ENCODE measurements at regions not wholly inside any gene's neighbourhood (a gene's known extent, or its start where the extent isn't known, plus 50 kb on each side); places are given as distances from the start of the nearest gene placed in this dataset.
A peak's percentile ranks its signal among the peaks of the same experiment; 100 is the strongest.

DNA sequence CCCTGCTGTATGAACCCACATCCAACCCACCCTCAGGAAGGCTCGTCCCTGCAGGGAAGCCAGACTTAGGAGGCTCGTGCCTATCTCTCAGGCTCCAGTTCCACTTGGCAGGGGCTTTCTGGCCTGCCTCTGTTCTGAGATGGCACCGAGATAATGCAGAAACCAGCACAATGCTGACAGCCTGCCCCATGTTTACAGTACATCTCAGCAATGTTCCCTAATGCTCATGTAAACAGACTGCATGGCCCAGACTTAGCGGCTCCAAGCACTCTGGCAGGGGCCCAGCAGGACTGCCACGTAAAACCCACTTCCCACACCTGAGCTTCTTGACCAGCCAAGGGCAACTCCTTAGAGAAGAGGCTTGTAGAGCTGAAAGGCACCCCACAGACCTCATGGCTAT is 499.5 kb upstream of the BRINP1 start:
- TF ChIP-seq, protein P1, sequence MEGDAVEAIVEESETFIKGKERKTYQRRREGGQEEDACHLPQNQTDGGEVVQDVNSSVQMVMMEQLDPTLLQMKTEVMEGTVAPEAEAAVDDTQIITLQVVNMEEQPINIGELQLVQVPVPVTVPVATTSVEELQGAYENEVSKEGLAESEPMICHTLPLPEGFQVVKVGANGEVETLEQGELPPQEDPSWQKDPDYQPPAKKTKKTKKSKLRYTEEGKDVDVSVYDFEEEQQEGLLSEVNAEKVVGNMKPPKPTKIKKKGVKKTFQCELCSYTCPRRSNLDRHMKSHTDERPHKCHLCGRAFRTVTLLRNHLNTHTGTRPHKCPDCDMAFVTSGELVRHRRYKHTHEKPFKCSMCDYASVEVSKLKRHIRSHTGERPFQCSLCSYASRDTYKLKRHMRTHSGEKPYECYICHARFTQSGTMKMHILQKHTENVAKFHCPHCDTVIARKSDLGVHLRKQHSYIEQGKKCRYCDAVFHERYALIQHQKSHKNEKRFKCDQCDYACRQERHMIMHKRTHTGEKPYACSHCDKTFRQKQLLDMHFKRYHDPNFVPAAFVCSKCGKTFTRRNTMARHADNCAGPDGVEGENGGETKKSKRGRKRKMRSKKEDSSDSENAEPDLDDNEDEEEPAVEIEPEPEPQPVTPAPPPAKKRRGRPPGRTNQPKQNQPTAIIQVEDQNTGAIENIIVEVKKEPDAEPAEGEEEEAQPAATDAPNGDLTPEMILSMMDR (IDR thresholded peaks at IDR 0.05): no peak

DNA sequence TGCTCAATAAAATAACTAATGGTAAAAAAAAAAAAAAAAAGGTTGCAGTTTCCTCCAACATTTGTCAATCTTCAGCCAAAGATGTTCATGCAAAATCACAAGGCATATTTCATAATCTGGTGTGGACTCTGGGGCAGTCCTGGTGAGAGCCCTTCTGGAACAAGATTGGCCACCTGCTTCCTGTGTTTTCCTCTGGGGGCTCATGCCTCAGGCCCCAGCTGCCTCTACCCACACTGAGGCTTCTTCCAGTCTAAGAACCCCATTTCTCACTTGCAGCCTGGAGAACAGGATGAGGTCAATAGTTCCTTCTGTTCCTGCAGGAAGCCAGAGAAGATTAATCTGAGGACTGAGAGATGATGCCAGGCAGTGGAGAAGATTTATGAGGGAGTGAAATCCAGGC is 492.6 kb upstream of the BRINP1 start:
- H3K27ac ChIP-seq: no peak overlapping the region
- no peak overlapping the region for H3K4me3 ChIP-seq
- peak; percentile 47 to 87 (median 80) for ATAC-seq
- intact Hi-C loops (cut with DNase I): loop anchor here in 1 of 2 donors (10.0 kb wide), 1 partner anchor 227 kb away; no protein-coding TSS in a partner anchor
- no peaks in the 10 kb centered on the region for H3K9me3 ChIP-seq
- H3K4me1 ChIP-seq: no peaks in the 10 kb centered on the region
- peaks cover 0 to 3% (median 0%) of the 10 kb centered on the region in 3 donors for H3K27me3 ChIP-seq (ENCODE audit: insufficient read depth in 3 of 3, low read length in 2 of 3)
- TF ChIP-seq, protein P1 (IDR thresholded peaks at IDR 0.05): no peak
- DNase-seq: peak; percentile 36 to 73
- no peaks in the 10 kb centered on the region for H3K36me3 ChIP-seq (ENCODE audit: insufficient read depth in 1 of 2, low read depth in 1 of 2)

More for the DNA sequence above, 499.5 kb upstream of the BRINP1 start:
- ATAC-seq (no peak), DNase-seq (no peak)
- H3K4me1 ChIP-seq: no peaks in the 10 kb centered on the region
- H3K27me3 ChIP-seq (ENCODE audit: insufficient read depth in 3 of 3, low read length in 2 of 3): peaks cover 0 to 3% (median 0%) of the 10 kb centered on the region in 3 donors
- no peak overlapping the region for H3K27ac ChIP-seq
- no peaks in the 10 kb centered on the region for H3K36me3 ChIP-seq (ENCODE audit: insufficient read depth in 1 of 2, low read depth in 1 of 2)
- intact Hi-C loops (cut with DNase I): loop anchor here in 1 of 2 donors (10.0 kb wide), 1 partner anchor 234 kb away; no protein-coding TSS in a partner anchor
- WGBS, 3 donors: 40 to 55% (median 41%) methylated on average over 5 of the region's 5 CpGs
- H3K4me3 ChIP-seq: no peak overlapping the region
- no peaks in the 10 kb centered on the region for H3K9me3 ChIP-seq

DNA sequence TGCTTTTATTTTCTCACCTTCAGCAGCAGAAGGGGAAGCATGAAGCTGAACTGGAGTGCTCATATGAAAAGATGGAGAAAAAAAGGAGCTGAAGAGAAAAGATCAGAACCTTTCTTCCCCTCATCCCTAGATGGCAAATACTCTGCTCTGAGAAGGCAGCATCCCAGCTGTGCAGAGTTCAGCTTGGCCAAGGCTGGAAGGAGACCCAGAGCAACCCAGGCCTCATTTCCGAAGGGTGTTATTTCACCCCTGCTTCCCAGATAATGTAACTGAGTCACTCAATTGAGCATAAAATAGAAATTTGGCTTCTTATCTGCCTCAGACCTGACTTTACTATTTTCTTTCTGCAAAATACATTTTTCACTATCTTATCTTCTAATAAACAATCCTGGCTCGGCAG is 489.9 kb upstream of the BRINP1 start:
- Histone ChIP-seq H3K9me3 (no peaks in the 10 kb centered on the region), H3K27ac (no peak overlapping the region), H3K27me3 (ENCODE audit: insufficient read depth in 3 of 3, low read length in 2 of 3) (no peaks in the 10 kb centered on the region), H3K4me3 (no peak overlapping the region), H3K36me3 (ENCODE audit: insufficient read depth in 1 of 2, low read depth in 1 of 2) (no peaks in the 10 kb centered on the region), H3K4me1 (no peaks in the 10 kb centered on the region)
- TF ChIP-seq, protein P1 (IDR thresholded peaks at IDR 0.05): no peak
- 68 to 83% (median 71%) methylated on average over 2 of the region's 2 CpGs for WGBS, 3 donors
- DNase-seq: no peak
- ATAC-seq: no peak
- intact Hi-C loops (cut with DNase I): no loop called here

DNA sequence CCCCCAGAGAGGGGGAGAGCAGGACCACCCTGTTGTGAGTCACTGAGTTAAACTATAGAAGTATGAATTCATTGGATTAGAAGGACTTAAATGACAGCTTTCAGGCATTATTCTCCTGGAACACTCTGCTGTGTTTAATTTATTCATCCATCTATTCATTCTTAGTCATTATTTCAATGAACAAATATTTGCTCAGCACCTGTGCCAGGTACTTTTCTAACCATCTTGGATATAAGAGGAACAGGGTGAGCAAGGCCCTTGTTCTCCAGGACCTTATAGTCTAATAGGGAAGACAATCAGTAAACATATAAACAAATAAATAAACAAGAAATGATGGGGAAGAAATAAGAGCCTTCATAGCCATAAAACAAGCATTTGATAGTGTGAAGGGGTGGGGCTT is 483.9 kb upstream of the BRINP1 start:
- DNase-seq (no peak), ATAC-seq (no peak)
- H3K4me1 ChIP-seq: no peaks in the 10 kb centered on the region
- no peaks in the 10 kb centered on the region for H3K9me3 ChIP-seq
- H3K36me3 ChIP-seq (ENCODE audit: insufficient read depth in 1 of 2, low read depth in 1 of 2): no peaks in the 10 kb centered on the region
- intact Hi-C loops (cut with DNase I): no loop called here
- peaks cover 0 to 4% (median 0%) of the 10 kb centered on the region in 3 donors for H3K27me3 ChIP-seq (ENCODE audit: insufficient read depth in 3 of 3, low read length in 2 of 3)
- H3K27ac ChIP-seq: no peak overlapping the region
- H3K4me3 ChIP-seq: no peak overlapping the region
- TF ChIP-seq, protein P1 (IDR thresholded peaks at IDR 0.05): no peak

DNA sequence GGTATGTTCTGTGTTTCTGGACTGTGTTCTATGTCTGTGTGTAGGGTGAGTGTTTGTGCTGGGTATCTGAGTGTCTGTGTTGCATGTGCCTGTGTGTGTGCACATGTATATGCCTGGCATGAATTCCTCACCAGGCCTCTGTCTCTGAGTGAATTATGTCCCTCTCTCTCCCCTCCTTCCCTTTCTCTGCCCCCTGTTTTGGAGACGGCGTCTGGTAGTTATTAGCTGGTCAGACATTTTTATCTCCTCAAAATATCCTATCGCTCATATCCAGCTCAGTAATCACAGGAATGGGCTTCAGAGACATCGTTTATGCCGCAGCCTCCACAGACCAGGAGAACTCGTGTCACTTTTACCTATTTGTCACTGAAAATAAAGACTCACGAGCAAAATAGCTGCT is 483.2 kb upstream of the BRINP1 start:
- WGBS, 3 donors: 36 to 54% (median 52%) methylated on average over 7 of the region's 7 CpGs
- TF ChIP-seq, protein P1 (IDR thresholded peaks at IDR 0.05): no peak
- no peaks in the 10 kb centered on the region for H3K36me3 ChIP-seq (ENCODE audit: insufficient read depth in 1 of 2, low read depth in 1 of 2)

More for the DNA sequence above, 483.2 kb upstream of the BRINP1 start:
- peaks cover 0 to 4% (median 0%) of the 10 kb centered on the region in 3 donors for H3K27me3 ChIP-seq (ENCODE audit: insufficient read depth in 3 of 3, low read length in 2 of 3)
- no peak overlapping the region for H3K27ac ChIP-seq
- no peak overlapping the region for H3K4me3 ChIP-seq
- H3K9me3 ChIP-seq: no peaks in the 10 kb centered on the region
- intact Hi-C loops (cut with DNase I): no loop called here
- no peak for ATAC-seq
- H3K4me1 ChIP-seq: no peaks in the 10 kb centered on the region
- no peak for DNase-seq

Data from psoas muscle (tissue), 7 donors.